ENCODE measurements at regions not wholly inside any gene's neighbourhood (a gene's known extent, or its start where the extent isn't known, plus 50 kb on each side); places are given as distances from the start of the nearest gene placed in this dataset.
"Not testable (repeated sequence)": the region's sequence is repeated elsewhere in the genome, so short reads cannot be mapped to it uniquely, and the experiment has no call there.

- no peak for DNase-seq
Observed at GRCh38 chr16:8436931-8437330, 153.4 kb downstream of the TMEM114 start.

- no peak for DNase-seq
Observed at GRCh38 chr16:8431783-8432182, 158.5 kb downstream of the TMEM114 start.

GRCh38 chr16:8430401-8430800 is 159.9 kb downstream of the TMEM114 start:
- DNase-seq: no peak

GRCh38 chr16:8426569-8426968 is 163.7 kb downstream of the TMEM114 start:
- DNase-seq: no peak

- DNase-seq: no peak
Observed at GRCh38 chr16:8417145-8417544, 173.2 kb downstream of the TMEM114 start.

GRCh38 chr16:8408855-8409567 is 181.3 kb downstream of the TMEM114 start:
- DNase-seq: no peak

- DNase-seq: no peak
Observed at GRCh38 chr16:8407351-8407750, 183.0 kb downstream of the TMEM114 start.

- no peak for DNase-seq
Observed at GRCh38 chr16:8403978-8404749, 186.1 kb downstream of the TMEM114 start.

- DNase-seq: no peak
Observed at GRCh38 chr16:8402981-8403843, 187.1 kb downstream of the TMEM114 start.

DNA sequence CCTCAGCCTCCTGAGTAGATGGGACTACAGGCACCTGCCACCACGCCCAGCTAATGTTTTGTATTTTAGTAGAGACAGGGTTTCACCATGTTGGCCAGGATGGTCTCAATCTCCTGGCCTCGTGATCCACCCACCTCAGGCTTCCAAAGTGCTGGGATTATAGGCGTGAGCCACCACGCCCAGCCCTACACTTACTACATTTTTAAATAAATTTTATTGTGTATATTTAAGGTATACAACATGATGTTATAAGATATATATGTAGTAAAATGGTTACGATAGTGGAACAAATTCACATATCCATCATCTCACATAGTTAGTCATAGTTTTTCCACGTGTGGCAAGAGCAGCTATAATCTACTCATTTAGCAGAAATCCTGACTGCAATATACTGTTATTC is 189.6 kb downstream of the TMEM114 start:
- not testable (repeated sequence) for DNase-seq

DNA sequence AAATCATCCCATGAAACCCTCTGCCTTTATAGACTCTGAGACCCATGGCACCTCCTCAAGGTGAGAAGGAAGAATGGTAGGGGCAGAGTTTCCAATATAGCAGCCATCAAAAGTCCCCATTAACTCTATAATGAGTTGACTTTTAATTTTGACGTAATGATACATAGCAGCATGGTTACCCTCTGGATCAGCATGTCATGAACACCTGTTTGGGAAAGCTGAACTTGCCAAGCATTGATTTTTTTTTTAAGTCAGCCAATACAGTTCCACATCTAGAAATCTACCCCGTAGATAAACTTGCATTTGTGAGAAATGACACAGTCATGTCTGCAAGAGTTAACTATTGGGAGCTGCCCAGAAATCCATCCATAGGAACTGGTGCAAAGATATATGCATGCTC is 191.8 kb downstream of the TMEM114 start:
- DNase-seq: no peak

- DNase-seq: no peak
Observed at GRCh38 chr16:8397223-8397622, 193.1 kb downstream of the TMEM114 start.

DNA sequence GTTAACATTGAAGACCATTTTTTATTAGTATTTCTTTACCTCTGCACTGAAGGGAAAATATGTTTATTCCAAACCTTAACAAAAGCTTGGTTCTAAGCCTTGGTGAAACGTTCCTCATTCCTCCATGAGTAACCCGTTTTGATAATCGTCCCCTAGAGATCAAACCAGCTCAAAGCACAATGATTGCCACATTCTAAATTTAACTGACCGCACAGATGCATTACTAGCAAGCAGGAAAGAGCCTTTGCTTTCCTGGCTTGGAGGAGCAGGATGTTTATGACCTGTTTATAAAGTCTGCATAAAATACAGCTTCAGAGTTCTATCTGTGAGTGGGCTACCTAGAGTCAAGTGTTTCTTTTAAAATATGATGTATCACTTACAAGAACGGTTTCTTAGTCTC is 193.8 kb downstream of the TMEM114 start:
- DNase-seq: no peak

- no peak for DNase-seq
Observed at GRCh38 chr16:8391257-8391656, 199.1 kb downstream of the TMEM114 start.

- no peak for DNase-seq
Observed at GRCh38 chr16:8388684-8389083, 201.6 kb downstream of the TMEM114 start.

DNA sequence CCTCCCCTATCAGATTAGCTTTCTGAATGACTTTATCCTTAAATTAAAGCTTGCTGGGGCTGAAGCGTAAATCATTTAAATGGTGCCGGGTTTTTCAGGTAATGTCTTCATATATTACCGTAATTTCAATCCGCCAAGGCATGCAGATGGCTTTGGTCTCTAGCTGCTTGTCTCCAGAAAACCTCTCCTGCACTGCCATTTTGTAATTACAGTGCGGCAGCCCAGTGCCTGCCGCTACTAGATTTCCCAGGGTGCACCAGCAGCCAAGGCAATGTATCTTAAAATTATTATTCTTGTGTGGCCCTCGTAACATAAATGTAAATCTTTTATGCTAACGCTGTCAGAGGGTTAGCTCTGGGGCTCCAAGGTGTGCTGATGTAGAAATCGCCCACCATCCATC is 208.5 kb downstream of the TMEM114 start:
- DNase-seq: no peak

GRCh38 chr16:8380311-8380710 is 210.0 kb downstream of the TMEM114 start:
- DNase-seq: no peak

- DNase-seq: no peak
Observed at GRCh38 chr16:8377864-8378263, 212.4 kb downstream of the TMEM114 start.

DNA sequence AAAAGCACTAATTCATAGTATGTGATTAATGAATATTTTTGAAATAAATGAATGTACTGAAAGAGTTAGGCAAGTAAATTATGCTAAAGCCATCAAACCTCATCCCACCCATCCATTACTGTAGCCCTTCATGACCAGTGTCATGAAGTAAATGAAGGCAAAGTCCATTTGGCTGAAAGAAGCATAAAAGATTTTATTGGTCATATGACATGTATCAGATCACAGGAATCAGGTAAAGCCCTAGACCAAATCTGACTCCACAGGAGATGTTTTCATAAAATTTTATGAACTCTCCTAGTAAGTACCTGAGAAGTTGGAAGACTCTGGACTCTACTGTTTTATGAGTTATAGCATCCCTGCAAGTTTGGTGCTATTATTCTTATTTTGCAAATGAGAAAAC is 213.5 kb downstream of the TMEM114 start:
- DNase-seq: no peak

DNA sequence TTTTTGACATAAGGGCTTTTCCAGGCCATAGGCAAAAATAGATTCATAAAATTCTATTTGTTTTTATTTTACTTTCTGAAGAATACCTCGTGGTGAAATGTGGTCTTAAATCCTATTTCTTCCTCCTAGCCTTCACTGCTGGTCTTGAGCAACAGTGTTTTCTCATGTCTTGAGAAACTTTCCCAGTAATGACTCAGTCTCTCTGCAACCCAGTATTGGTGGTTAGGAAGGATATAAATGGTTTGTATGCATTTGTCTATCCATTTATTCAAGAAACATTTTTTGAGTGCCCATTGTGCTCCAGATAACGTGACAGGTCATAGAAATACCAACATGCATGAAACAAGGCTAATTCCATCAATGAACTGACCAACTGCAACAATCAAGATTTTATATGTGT is 213.9 kb downstream of the TMEM114 start:
- DNase-seq: no peak

- no peak for DNase-seq
Observed at GRCh38 chr16:8375232-8375587, 215.1 kb downstream of the TMEM114 start.

DNA sequence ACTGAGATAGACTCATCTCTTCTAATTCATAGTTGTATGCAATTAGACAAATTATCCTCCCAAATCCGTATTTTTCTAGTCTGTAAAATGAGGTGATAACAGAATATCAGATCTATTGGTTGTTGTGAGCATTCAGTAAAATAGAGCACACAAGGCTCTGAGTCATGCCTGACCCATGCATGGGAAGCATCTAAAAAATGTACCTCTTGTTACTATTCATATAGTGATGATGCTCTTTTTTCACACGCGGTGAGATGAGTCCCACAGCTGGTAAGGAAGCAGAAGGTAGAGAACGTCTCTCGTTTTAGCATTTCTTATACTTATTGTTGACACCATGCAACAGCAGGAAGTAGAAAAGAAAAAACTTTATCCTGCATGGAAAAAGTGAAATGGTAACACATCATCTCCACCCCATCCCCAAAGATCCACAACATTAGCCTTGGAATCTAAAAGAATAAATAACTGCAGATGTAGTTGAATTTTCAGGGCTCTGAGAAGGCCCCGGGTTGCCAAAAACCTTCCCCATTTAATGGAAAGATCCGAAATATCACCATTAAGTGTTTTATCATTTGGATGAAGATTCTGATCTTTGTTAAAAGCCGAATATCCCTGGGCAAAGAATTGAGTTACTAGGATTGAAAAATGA is 215.6 kb downstream of the TMEM114 start:
- DNase-seq: no peak

Measured in NCI-H1092 (cell line).